Panc1 (cell line): ENCODE measurements at regions not wholly inside any gene's neighbourhood (a gene's known extent, or its start where the extent isn't known, plus 50 kb on each side); places are given as distances from the start of the nearest gene placed in this dataset.

Experiments
- CTCF ChIP-seq: fragments of 450-650 bp; IDR thresholded peaks from 2 replicates; pipeline ENCODE4 v1.5.1; 2017; ENCODE audit warnings: mild to moderate bottlenecking
- POLR2AphosphoS5 ChIP-seq: IDR thresholded peaks from 2 replicates; pipeline ENCODE4 v1.6.1; 2012; ENCODE audit warnings: mild to moderate bottlenecking, low read depth, low read length, moderate library complexity
- REST ChIP-seq, 2 experiments: IDR thresholded peaks; 2 replicates each; pipeline ENCODE4 v1.6.1; 2011 to 2012; ENCODE audit warnings: low read depth in 2 of 2, control low read depth in 1 of 2, low read length in 1 of 2, mild to moderate bottlenecking in 1 of 2, moderate library complexity in 1 of 2; ENCODE audit not compliant: insufficient read depth in 1 of 2
- SIN3A ChIP-seq: IDR thresholded peaks from 2 replicates; pipeline ENCODE4 v1.6.1; 2012; ENCODE audit warnings: low read depth, mild to moderate bottlenecking, low read length, moderate library complexity, borderline replicate concordance; ENCODE audit not compliant: insufficient read depth
- TCF7L2 ChIP-seq: IDR thresholded peaks from 2 replicates; pipeline ENCODE4 v1.6.1; 2011; ENCODE audit warnings: mild to moderate bottlenecking, low read depth, low read length, inconsistent platforms

GRCh38 chr5:61626639-61627282 lies 294.7 kb downstream of the ZSWIM6 start:
- no peak for TF ChIP-seq CTCF
- no peak for TF ChIP-seq REST (IDR thresholded peaks at IDR 0.05; ENCODE audit: insufficient read depth in 1 of 2, low read depth in 2 of 2, low read length in 1 of 2)
- no peak for TF ChIP-seq SIN3A
- TF ChIP-seq POLR2AphosphoS5, result no peak
- TF ChIP-seq TCF7L2, result no peak
